ENCODE measurements at regions not wholly inside any gene's neighbourhood (a gene's known extent, or its start where the extent isn't known, plus 50 kb on each side); places are given as distances from the start of the nearest gene placed in this dataset.
"Not testable (repeated sequence)": the region's sequence is repeated elsewhere in the genome, so short reads cannot be mapped to it uniquely, and the experiment has no call there.

DNA sequence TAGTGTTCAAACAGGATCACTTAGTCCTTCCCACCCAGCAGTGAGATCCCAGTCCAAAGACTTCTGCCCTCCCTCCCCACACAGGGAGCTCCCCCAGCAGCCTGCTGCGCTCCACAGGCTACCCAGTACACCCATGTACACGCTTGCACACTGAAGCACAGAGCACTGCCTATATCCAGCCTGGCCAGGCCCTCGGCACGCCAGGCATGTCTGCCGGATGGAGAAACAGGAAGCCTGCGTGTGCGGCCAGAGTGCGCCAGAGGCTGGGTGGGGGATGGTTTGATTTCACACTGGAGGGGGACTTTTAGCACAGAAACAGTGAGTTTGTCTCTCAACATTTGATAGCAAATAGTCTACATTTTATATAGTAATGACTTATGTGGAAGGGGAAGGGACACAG lies 833.5 kb upstream of the IGFBP7 start:
- no peak overlapping the region for H3K27ac ChIP-seq (ENCODE audit: insufficient read depth, low read depth, low read length)
- POLR2A ChIA-PET, result no interaction called here
- H3K79me2 ChIP-seq (ENCODE audit: control insufficient read depth, insufficient read depth, low read length), result no peaks in the 10 kb centered on the region
- H3K4me3 ChIP-seq (replicated peaks in 1 of 3; ENCODE audit: insufficient read depth in 1 of 3, low read depth in 1 of 3, low read length in 3 of 3), result no peak overlapping the region
- no peaks in the 10 kb centered on the region for H3K36me3 ChIP-seq (ENCODE audit: control insufficient read depth in 2 of 2, extremely low read depth in 1 of 2, insufficient read depth in 2 of 2, low read length in 2 of 2)
- peak; percentile 75 for DNase-seq (ENCODE audit: low read depth, low spot score)
- intact Hi-C loops (cut with micrococcal nuclease), result no loop called here
- H3K27me3 ChIP-seq (ENCODE audit: control insufficient read depth in 2 of 2, insufficient read depth in 2 of 2, low read length in 2 of 2), result no peaks in the 10 kb centered on the region
- H2AFZ ChIP-seq (ENCODE audit: low read depth, low read length), result no peak overlapping the region
- H3K9me3 ChIP-seq (replicated peaks; ENCODE audit: control insufficient read depth, insufficient read depth, low read length), result peaks cover 4% of the 10 kb centered on the region
- H3K9me1 ChIP-seq (replicated peaks; ENCODE audit: control insufficient read depth, extremely low read depth, insufficient read depth, low read length), result no peaks in the 10 kb centered on the region
- no peak for FAIRE-seq
- CTCF ChIA-PET, result no interaction called here
- TF ChIP-seq GATA2 (IDR thresholded peaks at IDR 0.05; ENCODE audit: insufficient read depth, insufficient read length, low read depth, low read length) (no peak), POLR2AphosphoS5 (IDR thresholded peaks at IDR 0.05; ENCODE audit: insufficient read depth, low read depth, low read length) (no peak), POLR2A (IDR thresholded peaks at IDR 0.05; ENCODE audit: low read depth, low read length) (no peak), MYC (IDR thresholded peaks at IDR 0.05; ENCODE audit: low read depth, low read length) (no peak), JUN (IDR thresholded peaks at IDR 0.05; ENCODE audit: borderline replicate concordance, insufficient read depth, insufficient read length, low read depth) (no peak)
- H3K4me2 ChIP-seq (ENCODE audit: insufficient read depth, low read length), result no peak overlapping the region
- BruUV-seq (replicated peaks), result no TSS peak
- no peaks in the 10 kb centered on the region for H4K20me1 ChIP-seq (replicated peaks; ENCODE audit: control insufficient read depth, extremely low read depth, insufficient read depth, low read length)
- no peak overlapping the region for H3K9ac ChIP-seq (replicated peaks; ENCODE audit: extremely low read depth, insufficient read depth, low read length)
- dilution Hi-C loops (cut with MboI; ENCODE audit: extremely low pct_ligation_motif_present, low sequenced_read_pairs), result no loop called here
- H3K4me1 ChIP-seq (ENCODE audit: control insufficient read depth, extremely low read depth, insufficient read depth, low read length), result no peaks in the 10 kb centered on the region

DNA sequence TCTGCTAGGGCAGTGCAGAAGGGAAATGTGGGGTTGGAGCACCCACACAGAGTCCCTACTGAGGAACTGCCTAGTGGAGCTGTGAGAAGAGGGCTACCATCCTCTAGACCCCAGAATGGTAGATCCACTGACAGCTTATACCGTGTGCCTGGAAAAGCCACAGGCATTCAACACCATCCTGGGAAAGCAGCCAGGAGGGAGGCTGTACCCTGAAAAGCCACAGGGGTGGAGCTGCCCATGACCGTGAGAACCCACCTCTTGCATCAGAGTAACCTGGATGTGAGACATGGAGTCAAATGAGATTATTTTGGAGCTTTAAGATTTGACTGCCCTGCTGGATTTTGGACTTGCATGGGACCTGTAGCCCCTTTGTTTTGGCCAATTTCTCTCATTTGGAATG lies 827.1 kb upstream of the IGFBP7 start:
- H3K9me3 ChIP-seq (replicated peaks; ENCODE audit: control insufficient read depth, insufficient read depth, low read length); intact Hi-C loops (cut with micrococcal nuclease); dilution Hi-C loops (cut with MboI; ENCODE audit: extremely low pct_ligation_motif_present, low sequenced_read_pairs); H3K36me3 ChIP-seq (ENCODE audit: control insufficient read depth in 2 of 2, extremely low read depth in 1 of 2, insufficient read depth in 2 of 2, low read length in 2 of 2); FAIRE-seq; BruUV-seq (replicated peaks); H3K9me1 ChIP-seq (replicated peaks; ENCODE audit: control insufficient read depth, extremely low read depth, insufficient read depth, low read length); H4K20me1 ChIP-seq (replicated peaks; ENCODE audit: control insufficient read depth, extremely low read depth, insufficient read depth, low read length); H3K4me3 ChIP-seq (replicated peaks in 1 of 3; ENCODE audit: insufficient read depth in 1 of 3, low read depth in 1 of 3, low read length in 3 of 3); H3K9ac ChIP-seq (replicated peaks; ENCODE audit: extremely low read depth, insufficient read depth, low read length); H3K4me1 ChIP-seq (ENCODE audit: control insufficient read depth, extremely low read depth, insufficient read depth, low read length); DNase-seq (ENCODE audit: low read depth, low spot score); POLR2A ChIA-PET; H3K27ac ChIP-seq (ENCODE audit: insufficient read depth, low read depth, low read length); CTCF ChIA-PET; H2AFZ ChIP-seq (ENCODE audit: low read depth, low read length); H3K79me2 ChIP-seq (ENCODE audit: control insufficient read depth, insufficient read depth, low read length); H3K27me3 ChIP-seq (ENCODE audit: control insufficient read depth in 2 of 2, insufficient read depth in 2 of 2, low read length in 2 of 2); H3K4me2 ChIP-seq (ENCODE audit: insufficient read depth, low read length): not testable (repeated sequence)

All from endothelial cell of umbilical vein (primary cell).